Heart left ventricle (tissue), 13 donors: ENCODE measurements at regions not wholly inside any gene's neighbourhood (a gene's known extent, or its start where the extent isn't known, plus 50 kb on each side); places are given as distances from the start of the nearest gene placed in this dataset.

Experiments
- CTCF ChIP-seq, 12 donors: fragments of 200-600 bp; sonication (generic) in 4 of 12; IDR thresholded peaks; one replicate each; pipeline versions ENCODE4 v1.5.0 to v1.8.0; 2018 to 2022; ENCODE audit warnings: antibody characterized with exemption in 12 of 12, mild to moderate bottlenecking in 5 of 12
- POLR2A ChIP-seq, 2 donors: fragments of 450-650 bp; IDR thresholded peaks; one replicate each; pipeline ENCODE4 v1.6.1; 2017; ENCODE audit warnings: antibody characterized with exemption in 2 of 2, mild to moderate bottlenecking in 2 of 2, moderate library complexity in 2 of 2
- donor health status: ischemic (EF 13 %, LVEDD 7.1; RV severe dilation, severe dysfunction).
- donor health status: DM: no; HTN: yes; CAD: no.
- donor health status: DM: no; HTN: no; CAD: no.
- donor health status: ischemic (EF 25% LVEDD 6.9; RV normal size, moderate dysfunction).
- donor health status: ischemic (EF 25% LVEDD 5.7; RV mildly dilated, moderate dysfunction).
- donor health status: ischemic (EF 35%, LVEDD 5.7; RV mildly dilated, moderate dysfunction).
- donor health status: nonischemic (EF 11% LVEDD 7.7; RV severe dilation, severe dysfunction).
- donor health status: DM: yes; HTN: yes; CAD: no.
- donor health status: PGD.
- donor health status: ischemic (EF 29% LVEDD 5.4; RV normal size, mild dysfunction).
- donor health status: nonischemic (EF 23%, LVEDD 6.1; RV moderate dilation, normal function).

GRCh38 chr10:8852546-8852945, 798.1 kb downstream of the GATA3 start:
- TF ChIP-seq CTCF (IDR thresholded peaks at IDR 0.05) (no peak), POLR2A (IDR thresholded peaks at IDR 0.05) (no peak)
